C4-2B (cell line): ENCODE measurements at regions not wholly inside any gene's neighbourhood (a gene's known extent, or its start where the extent isn't known, plus 50 kb on each side); places are given as distances from the start of the nearest gene placed in this dataset.

ENCODE experiments used
- H3K27ac ChIP-seq: fragments of 450-650 bp; 2 replicates; pipeline ENCODE4 v1.5.1; 2017
- CTCF ChIP-seq: fragments of 450-650 bp; conservative IDR thresholded peaks from 2 replicates; pipeline ENCODE4 v1.5.1; 2017; ENCODE audit warnings: mild to moderate bottlenecking
- ZFX ChIP-seq: fragments of 450-650 bp; IDR thresholded peaks from 2 replicates; pipeline ENCODE4 v1.6.1; 2017

DNA sequence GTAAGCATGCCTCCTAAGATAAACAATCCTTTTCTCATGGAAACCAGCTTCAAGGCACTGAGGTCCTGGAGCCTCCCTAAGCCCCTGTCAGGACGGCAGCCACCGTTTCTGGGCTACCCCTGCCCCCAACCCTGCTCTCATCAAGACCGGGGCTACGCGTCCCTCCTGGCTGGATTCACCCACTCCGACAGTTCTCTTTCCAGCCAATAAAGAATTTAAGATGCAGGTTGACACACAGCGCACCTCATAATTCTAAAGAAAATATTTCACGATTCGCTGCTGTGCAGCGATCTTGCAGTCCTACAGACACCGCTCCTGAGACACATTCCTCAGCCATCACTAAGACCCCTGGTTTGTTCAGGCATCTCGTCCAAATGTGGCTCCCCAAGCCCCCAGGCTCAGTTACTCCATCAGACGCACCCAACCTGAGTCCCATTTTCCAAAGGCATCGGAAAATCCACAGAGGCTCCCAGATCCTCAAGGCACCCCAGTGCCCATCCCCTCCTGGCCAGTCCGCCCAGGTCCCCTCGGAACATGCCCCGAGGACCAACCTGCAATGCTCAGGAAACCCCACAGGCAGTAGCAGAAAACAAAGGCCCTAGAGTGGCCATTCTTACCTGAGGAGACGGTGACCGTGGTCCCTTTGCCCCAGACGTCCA lies 336.3 kb downstream of the TMEM121 start:
- H3K27ac ChIP-seq: no peak overlapping the region
- TF ChIP-seq CTCF (no peak), ZFX (no peak)

GRCh38 chr14:105863296-105864108 lies 337.1 kb downstream of the TMEM121 start:
- TF ChIP-seq CTCF (no peak), ZFX (no peak)
- H3K27ac ChIP-seq: no peak overlapping the region

GRCh38 chr14:105864116-105864515 lies 337.7 kb downstream of the TMEM121 start:
- TF ChIP-seq CTCF (no peak), ZFX (no peak)

GRCh38 chr14:105864651-105865265 lies 338.4 kb downstream of the TMEM121 start:
- H3K27ac ChIP-seq: no peak overlapping the region
- TF ChIP-seq CTCF (no peak), ZFX (no peak)

More at GRCh38 chr14:105864116-105864515, 337.7 kb downstream of the TMEM121 start:
- H3K27ac ChIP-seq: no peak overlapping the region

DNA sequence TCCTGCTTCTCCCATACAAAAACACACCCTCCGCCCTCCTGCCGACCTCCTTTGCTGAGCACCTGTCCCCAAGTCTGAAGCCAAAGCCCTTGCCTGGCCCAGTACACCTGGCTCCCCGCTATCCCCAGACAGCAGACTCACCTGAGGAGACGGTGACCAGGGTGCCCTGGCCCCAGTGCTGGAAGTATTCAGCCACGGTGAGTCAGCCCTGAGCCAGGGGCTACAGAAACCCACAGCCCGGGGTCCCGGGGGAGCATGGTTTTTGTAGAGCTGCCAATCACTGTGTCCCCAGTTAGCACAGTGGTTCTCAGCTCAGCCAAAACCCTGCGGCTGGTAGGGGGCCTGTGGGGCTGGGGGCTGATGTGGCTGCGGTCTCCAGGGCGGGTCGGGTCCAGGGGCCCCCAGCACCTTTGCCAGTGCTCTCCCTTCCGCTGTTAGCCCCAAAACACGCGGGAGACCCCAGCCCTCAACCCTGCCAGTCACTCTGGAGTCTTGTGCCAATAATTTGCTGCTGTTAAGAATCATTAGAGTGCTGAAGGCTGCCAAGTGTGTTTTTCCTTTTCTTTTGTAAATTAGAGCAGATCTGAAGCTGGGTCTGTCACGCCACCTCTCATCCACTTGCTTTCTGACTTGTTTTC lies 339.0 kb downstream of the TMEM121 start:
- no peak for TF ChIP-seq ZFX
- no peak for TF ChIP-seq CTCF

DNA sequence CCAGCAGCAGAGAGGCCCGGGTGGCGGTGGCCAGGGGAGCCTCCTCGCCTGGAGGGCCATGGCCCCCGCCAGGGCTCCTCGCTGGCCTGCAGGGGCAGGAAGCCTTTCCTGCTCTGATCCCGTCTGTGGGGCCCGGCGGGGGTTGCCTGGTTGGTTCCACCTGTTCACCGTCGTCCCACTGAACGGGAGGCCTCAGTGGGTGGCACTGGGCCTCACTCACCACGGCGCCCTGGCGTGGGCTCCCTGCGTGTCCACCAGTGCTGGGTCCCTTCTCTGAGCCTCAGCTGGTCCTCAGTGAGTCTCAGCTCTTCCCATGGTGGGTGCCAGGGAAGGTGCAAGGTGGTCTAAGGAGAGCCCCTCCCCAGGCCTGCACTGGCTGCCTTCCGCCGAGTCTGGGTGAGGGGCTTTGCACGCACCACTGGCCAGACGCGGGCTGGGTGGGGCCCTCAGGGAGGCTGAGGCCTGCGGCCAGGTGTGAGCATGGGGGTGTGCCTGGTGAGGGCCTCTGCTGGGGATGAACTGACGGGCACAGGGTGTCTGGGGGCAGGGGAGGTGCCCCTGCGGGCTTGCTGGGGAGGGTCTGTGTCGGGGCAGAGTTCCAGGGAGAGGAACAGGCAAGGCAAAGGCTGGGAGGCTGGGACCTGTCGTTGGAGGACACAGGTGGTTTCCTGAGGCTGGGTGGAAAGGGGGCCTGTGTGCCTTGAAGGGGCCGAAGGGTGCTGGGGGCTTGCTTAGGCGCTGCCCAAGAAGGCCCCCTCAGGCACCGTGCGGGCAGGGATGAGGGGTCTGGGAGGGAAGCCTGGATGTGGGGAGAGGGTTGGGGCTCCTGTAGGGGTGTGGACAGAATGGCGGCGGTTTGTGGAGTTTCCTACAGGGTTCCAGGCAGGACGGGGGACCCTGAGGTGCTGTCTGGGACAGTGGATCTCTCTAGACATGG lies 339.8 kb downstream of the TMEM121 start:
- no peak for TF ChIP-seq ZFX
- TF ChIP-seq CTCF: no peak
- H3K27ac ChIP-seq: no peak overlapping the region

More for the DNA sequence above, 339.0 kb downstream of the TMEM121 start:
- H3K27ac ChIP-seq: no peak overlapping the region
